HEK293T (cell line): ENCODE measurements at regions not wholly inside any gene's neighbourhood (a gene's known extent, or its start where the extent isn't known, plus 50 kb on each side); places are given as distances from the start of the nearest gene placed in this dataset.
A peak's percentile ranks its signal among the peaks of the same experiment; 100 is the strongest.

Experiments used
- CTCF ChIA-PET: fragments of 350-600 bp; formaldehyde crosslinking; extraction: SDS; loops from one replicate; lab custom pipeline; 2021; ENCODE audit warnings: antibody characterized with exemption, inconsistent platforms; lab: Yijun Ruan, JAX
- POLR2A ChIA-PET: fragments of 350-600 bp; formaldehyde crosslinking; extraction: SDS; loops from one replicate; lab custom pipeline; 2020; ENCODE audit warnings: antibody characterized with exemption, inconsistent platforms; lab: Yijun Ruan, JAX
- DNase-seq: peaks from one replicate; pipeline ENCODE4 v3.0.0; 2012; ENCODE audit warnings: mixed read lengths; ENCODE audit errors: extremely low spot score
- ARNT ChIP-seq: fragments of 450-650 bp; IDR thresholded peaks from 2 replicates; pipeline ENCODE4 v1.6.1; 2017; ENCODE audit warnings: mild to moderate bottlenecking
- BHLHE40 ChIP-seq: fragments of 450-650 bp; IDR thresholded peaks from 2 replicates; pipeline ENCODE4 v1.6.1; 2016; ENCODE audit warnings: mild to moderate bottlenecking, moderate library complexity, borderline replicate concordance
- CTBP1 ChIP-seq: fragments of 450-650 bp; IDR thresholded peaks from 2 replicates; pipeline ENCODE4 v1.6.1; 2016; ENCODE audit warnings: borderline replicate concordance
- ELF4 ChIP-seq: fragments of 450-650 bp; IDR thresholded peaks from 2 replicates; pipeline ENCODE4 v1.6.1; 2017; ENCODE audit warnings: antibody characterized with exemption
- FOXA1 ChIP-seq: fragments of 450-650 bp; IDR thresholded peaks from 2 replicates; pipeline ENCODE4 v1.6.1; 2016; ENCODE audit warnings: mild to moderate bottlenecking
- FOXK2 ChIP-seq: fragments of 450-650 bp; IDR thresholded peaks from 2 replicates; pipeline ENCODE4 v1.6.1; 2016; ENCODE audit warnings: mild to moderate bottlenecking
- FOXM1 ChIP-seq: fragments of 450-650 bp; IDR thresholded peaks from 2 replicates; pipeline ENCODE4 v1.6.1; 2017; ENCODE audit warnings: mild to moderate bottlenecking, borderline replicate concordance
- HDGF ChIP-seq: fragments of 450-650 bp; IDR thresholded peaks from 2 replicates; pipeline ENCODE4 v1.6.1; 2017; ENCODE audit warnings: antibody characterized with exemption, borderline replicate concordance
- L3MBTL2 ChIP-seq: fragments of 450-650 bp; conservative IDR thresholded peaks from 2 replicates; pipeline ENCODE4 v1.6.1; 2016; ENCODE audit warnings: mild to moderate bottlenecking
- LEF1 ChIP-seq: fragments of 450-650 bp; IDR thresholded peaks from 2 replicates; pipeline ENCODE4 v1.6.1; 2017; ENCODE audit warnings: mild to moderate bottlenecking, borderline replicate concordance
- NFRKB ChIP-seq: fragments of 450-650 bp; IDR thresholded peaks from 2 replicates; pipeline ENCODE4 v1.6.1; 2016; ENCODE audit warnings: mild to moderate bottlenecking, moderate library complexity
- SP1 ChIP-seq: fragments of 450-650 bp; IDR thresholded peaks from 2 replicates; pipeline ENCODE4 v1.6.1; 2017
- SUZ12 ChIP-seq: fragments of 450-650 bp; IDR thresholded peaks from 2 replicates; pipeline ENCODE4 v1.6.1; 2016; ENCODE audit warnings: mild to moderate bottlenecking
- TARDBP ChIP-seq: fragments of 450-650 bp; IDR thresholded peaks from 2 replicates; pipeline ENCODE4 v1.6.1; 2016
- ZNF384 ChIP-seq: fragments of 450-650 bp; IDR thresholded peaks from 2 replicates; pipeline ENCODE4 v1.6.1; 2016
- TF ChIP-seq, protein P1 (sequence below): fragments of 450-650 bp; IDR thresholded peaks from 2 replicates; pipeline ENCODE4 v1.6.1; 2016

DNA sequence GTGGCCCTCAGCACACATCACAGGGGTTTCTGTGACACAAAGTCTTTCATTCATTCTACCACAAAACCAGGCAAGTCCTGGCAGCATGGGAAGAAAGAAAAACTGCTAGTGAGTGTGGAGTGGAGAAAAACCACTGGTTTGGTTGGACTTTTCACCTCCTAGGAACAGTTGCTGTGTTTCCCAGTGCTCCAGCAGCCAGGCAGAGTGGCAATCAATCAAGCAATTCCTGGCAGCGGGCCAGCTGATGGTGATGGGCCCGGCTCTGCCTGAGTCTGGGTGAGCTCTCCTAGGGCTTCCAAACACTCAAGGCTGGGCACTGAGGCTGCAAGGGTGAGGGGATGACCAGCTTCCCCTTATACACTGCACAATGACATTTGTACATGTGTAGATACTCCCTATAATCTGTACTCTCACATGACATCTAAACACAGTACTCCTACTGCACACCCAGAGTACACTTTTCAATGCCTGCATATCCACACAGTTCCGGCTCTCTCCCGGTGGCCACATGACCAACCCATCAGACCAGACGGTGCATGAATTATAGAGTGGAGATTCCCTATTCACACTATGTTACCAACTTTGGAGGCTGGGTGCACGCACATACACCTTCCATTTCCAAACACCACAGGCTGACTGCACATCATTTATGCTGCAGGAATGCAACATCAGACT is 156.6 kb downstream of the UNC5CL start:
- TF ChIP-seq, protein P1, sequence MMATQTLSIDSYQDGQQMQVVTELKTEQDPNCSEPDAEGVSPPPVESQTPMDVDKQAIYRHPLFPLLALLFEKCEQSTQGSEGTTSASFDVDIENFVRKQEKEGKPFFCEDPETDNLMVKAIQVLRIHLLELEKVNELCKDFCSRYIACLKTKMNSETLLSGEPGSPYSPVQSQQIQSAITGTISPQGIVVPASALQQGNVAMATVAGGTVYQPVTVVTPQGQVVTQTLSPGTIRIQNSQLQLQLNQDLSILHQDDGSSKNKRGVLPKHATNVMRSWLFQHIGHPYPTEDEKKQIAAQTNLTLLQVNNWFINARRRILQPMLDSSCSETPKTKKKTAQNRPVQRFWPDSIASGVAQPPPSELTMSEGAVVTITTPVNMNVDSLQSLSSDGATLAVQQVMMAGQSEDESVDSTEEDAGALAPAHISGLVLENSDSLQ: peak; percentile 54
- TF ChIP-seq FOXA1 (no peak), SP1 (no peak)
- POLR2A ChIA-PET: no interaction called here
- peak; percentile 18 for DNase-seq
- CTCF ChIA-PET: no interaction called here

DNA sequence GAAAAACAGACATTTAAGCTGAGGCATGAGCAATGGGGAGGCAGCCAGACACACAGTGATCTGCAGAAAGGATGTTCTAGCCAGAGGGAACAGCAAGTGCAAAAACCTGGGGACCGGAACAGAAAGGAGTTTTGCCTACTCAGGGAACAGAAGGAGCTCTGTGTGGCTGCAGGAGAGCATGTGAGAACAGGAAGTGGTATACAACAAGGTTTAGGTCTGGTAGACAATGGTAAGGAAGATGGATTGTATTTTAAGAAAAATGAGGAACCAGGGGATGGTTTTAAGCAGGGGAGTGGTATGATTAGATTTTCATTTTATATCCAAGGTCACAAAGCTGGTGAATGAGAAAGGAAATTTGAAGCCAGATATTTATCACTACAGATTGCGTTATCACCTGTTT is 157.5 kb downstream of the UNC5CL start:
- ChIA-PET CTCF (no interaction called here), POLR2A (no interaction called here)
- no peak for DNase-seq
- TF ChIP-seq FOXM1: no peak
- no peak for TF ChIP-seq FOXA1
- no peak for TF ChIP-seq NFRKB
- no peak for TF ChIP-seq LEF1
- TF ChIP-seq CTBP1: no peak
- no peak for TF ChIP-seq TARDBP
- TF ChIP-seq ELF4: no peak
- TF ChIP-seq FOXK2: no peak
- no peak for TF ChIP-seq HDGF
- no peak for TF ChIP-seq SP1
- TF ChIP-seq BHLHE40: no peak
- TF ChIP-seq ARNT: no peak
- TF ChIP-seq SUZ12: no peak
- TF ChIP-seq, protein P1: no peak
- no peak for TF ChIP-seq L3MBTL2
- TF ChIP-seq ZNF384: no peak

DNA sequence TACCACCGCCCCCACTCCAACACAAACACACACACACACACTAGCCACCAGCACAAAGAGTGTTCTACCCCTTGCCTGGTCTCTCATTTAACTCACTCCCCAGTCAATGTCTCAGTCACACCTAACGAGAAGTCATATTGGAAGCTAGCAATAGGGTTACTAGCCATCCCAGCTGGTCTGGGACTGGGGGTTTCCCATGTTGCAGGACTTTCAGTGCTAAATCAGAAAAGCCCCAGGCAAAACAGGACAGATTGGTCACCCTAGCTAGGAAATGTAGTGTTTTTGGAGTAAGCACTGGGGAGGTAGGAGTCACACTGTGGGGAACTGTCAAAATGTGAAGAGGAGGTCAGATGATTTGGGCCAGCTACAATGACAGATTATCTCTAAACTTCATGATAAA is 158.1 kb downstream of the UNC5CL start:
- CTCF ChIA-PET: no interaction called here

DNA sequence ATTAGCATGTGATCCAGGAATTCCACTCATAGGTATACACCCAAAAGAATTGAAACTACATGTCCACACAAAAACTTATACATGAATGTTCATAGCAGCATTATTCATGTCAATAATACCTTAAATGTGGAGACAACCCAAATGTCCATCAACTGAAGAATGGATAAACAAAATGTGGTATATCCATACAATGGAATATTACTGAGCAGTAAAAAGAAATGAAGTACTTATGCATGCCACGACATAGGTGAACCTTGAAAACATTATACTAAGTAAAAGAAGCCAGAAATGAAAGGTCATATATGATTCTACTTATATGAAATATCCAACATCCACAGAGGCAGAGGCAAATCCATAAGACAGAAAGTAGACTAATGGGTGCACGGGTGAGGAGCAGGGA is 159.9 kb downstream of the UNC5CL start:
- no peak for TF ChIP-seq NFRKB
- TF ChIP-seq HDGF: no peak
- no peak for TF ChIP-seq ZNF384
- TF ChIP-seq LEF1: no peak
- TF ChIP-seq ELF4: no peak
- no peak for TF ChIP-seq SUZ12
- TF ChIP-seq CTBP1: no peak
- no peak for TF ChIP-seq L3MBTL2
- TF ChIP-seq, protein P1: no peak
- TF ChIP-seq FOXA1: no peak
- no peak for TF ChIP-seq TARDBP
- no peak for TF ChIP-seq SP1
- DNase-seq: no peak
- CTCF ChIA-PET: no interaction called here
- POLR2A ChIA-PET: no interaction called here

More for the DNA sequence above, 158.1 kb downstream of the UNC5CL start:
- TF ChIP-seq LEF1 (no peak), SP1 (no peak), SUZ12 (no peak), ARNT (no peak), ZNF384 (no peak), L3MBTL2 (no peak), BHLHE40 (no peak), FOXM1 (no peak), NFRKB (no peak), FOXK2 (no peak), FOXA1 (no peak), ELF4 (no peak), TARDBP (no peak)
- POLR2A ChIA-PET: no interaction called here
- DNase-seq: no peak

DNA sequence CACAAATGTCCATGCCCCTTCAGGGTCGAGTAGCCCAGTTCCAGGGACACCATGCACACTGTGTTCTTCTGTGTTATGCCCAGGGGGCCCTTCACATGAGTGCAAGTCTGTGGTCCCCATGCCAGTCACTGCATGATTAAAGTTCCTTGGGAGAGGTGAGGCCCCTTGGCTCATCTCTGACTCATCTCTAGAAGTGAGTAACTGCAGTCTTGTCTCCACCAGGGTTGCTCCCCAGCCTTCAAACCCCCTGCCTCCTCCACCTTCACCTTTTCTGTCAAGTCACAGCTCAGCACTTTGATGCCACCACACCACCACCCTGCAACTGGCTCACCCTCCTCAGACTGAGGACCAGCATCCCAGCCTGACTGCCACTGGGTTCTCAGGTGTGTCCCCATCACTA is 161.7 kb downstream of the UNC5CL start:
- ChIA-PET POLR2A (no interaction called here), CTCF (no interaction called here)
- no peak for DNase-seq
- TF ChIP-seq ZNF384 (no peak), ARNT (no peak), FOXM1 (no peak), FOXA1 (no peak)

DNA sequence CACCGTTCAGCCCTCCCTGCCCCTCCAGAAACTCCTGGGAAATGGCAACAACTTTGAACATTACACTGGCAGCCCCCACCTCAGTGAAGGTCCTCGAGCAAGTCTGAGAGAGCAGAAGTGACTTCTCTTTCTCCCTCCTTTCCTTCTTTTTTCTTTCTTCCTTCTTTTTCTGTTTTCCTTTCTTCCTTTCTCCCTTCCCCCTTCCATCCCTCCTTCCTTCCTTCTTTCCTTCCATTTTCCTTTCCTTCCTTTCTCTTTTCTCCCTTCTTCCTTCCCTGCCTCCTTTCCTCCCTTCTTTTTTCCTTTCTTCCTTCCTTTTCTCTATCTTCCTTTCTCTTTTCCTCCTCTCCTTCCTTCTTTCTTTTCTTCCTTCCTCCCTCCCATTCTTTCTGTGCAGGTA is 162.7 kb downstream of the UNC5CL start:
- TF ChIP-seq FOXA1 (no peak), SUZ12 (no peak), NFRKB (no peak), ELF4 (no peak), CTBP1 (no peak), FOXM1 (no peak), ZNF384 (no peak), ARNT (no peak), SP1 (no peak), BHLHE40 (no peak)
- no peak for DNase-seq
- ChIA-PET POLR2A (no interaction called here), CTCF (no interaction called here)

DNA sequence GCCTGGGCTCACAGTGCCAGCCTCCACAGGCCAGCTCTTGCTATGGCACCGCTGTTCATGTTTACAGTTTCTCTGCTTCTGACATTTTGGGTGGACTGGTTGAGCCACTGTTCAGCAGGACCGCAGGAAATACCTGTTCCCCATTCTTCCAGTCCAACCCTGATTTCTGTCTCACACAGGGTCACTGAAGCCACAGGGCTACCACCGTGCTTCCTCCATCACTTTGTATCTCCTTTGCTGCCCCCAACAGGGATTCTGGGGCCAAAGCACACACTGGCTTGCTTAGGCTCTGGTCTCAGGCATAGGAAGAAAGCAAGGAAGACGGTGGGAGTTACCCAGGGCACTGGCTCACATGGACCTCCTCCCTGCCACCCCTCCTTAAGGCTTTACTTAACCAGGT is 164.5 kb downstream of the UNC5CL start:
- DNase-seq: peak; percentile 32
- TF ChIP-seq FOXM1 (no peak), L3MBTL2 (no peak), ELF4 (no peak), ARNT (no peak), CTBP1 (no peak), HDGF (no peak), SP1 (no peak), BHLHE40 (no peak), FOXK2 (no peak), TARDBP (no peak), LEF1 (no peak), NFRKB (no peak), ZNF384 (no peak), FOXA1 (no peak), SUZ12 (no peak)
- TF ChIP-seq, protein P1: no peak
- POLR2A ChIA-PET: no interaction called here
- CTCF ChIA-PET: interaction anchor here (1.1 kb wide), 1 partner anchor 20 kb away, joined by 3 read pairs; no protein-coding TSS in a partner anchor
